ENCODE measurements at regions not wholly inside any gene's neighbourhood (a gene's known extent, or its start where the extent isn't known, plus 50 kb on each side); places are given as distances from the start of the nearest gene placed in this dataset.
A peak's percentile ranks its signal among the peaks of the same experiment; 100 is the strongest.

DNA sequence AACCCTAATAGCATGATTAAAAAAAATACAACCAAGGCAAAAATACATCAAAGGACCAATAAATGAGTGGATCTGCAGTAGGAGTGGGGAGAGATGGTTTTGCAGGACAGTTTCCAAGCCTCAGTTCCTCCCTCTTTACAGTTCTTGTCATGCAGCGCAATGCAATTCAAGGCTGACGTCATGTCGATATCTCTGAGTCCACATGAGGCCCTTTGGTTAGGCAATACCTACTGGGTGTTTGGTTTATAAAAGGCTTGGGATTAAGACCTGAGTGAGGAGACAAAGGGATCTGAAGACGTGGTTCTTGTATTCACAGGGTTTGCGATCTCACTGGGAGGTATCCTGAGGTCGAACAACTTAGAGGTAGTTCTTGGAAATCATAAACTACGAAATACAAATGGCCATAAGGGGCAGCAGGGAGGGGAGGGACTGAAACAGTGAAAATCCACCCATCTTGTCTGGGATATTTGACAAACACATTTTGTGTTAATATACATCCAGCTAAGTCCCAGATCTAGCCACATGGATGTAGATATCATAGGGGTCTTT is 441.0 kb downstream of the FUT8 start:
- TF ChIP-seq CTCF (conservative IDR thresholded peaks at IDR 0.05) (0 out of 2 replicates have a peak, but pooled peaks have one; percentile 5), ZFX (IDR thresholded peaks at IDR 0.05) (no peak)
